UCSD-AML1 (cell line): ENCODE measurements at regions not wholly inside any gene's neighbourhood (a gene's known extent, or its start where the extent isn't known, plus 50 kb on each side); places are given as distances from the start of the nearest gene placed in this dataset.

Experiments used
- DNase-seq: peaks from one replicate; lab custom pipeline; 2025; ENCODE audit not compliant: unreplicated experiment; lab: John Stamatoyannopoulos, UW

GRCh38 chr10:1981976-1982375, 244.7 kb upstream of the ADARB2 start:
- DNase-seq = no peak

- DNase-seq = no peak
Measured at GRCh38 chr10:1980459-1980858, 243.1 kb upstream of the ADARB2 start.

DNA sequence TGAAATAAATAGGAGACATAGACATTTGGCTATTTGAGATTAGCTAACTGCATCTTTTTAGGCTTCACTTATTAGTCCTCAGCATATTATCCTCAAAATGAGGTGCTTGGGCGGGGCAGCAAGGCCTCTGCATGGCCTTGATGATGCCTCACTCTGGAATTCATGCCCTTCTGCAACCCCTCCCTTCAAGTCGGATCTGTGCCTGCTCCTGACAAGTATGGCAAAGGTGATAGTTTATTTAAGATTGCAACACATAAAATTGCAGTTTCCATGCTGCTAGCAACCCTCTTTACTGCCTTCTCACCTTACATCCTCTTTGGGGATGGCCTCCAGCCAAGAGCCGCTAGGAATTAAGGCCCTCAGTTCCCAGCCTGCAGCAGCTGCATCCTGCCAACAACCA, 241.3 kb upstream of the ADARB2 start:
- DNase-seq = no peak

DNA sequence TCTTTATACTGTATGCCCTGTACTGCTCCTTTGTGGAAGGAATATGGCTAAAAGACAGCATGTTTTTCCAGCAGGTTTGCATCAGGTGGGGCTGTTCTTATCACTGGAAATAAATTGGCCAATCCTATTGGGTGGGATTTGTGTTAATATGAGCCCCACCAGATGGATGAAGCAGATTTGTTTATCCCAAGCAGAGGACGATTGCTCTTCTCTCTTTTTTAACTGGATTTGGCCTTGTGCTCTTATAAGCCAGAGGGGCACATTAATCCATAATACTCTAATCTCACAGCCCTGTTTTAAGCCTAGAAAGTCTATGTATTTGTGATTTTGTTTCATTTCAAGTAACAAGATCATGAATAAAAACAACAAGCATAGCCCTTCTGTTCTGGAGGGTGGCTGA, 240.1 kb upstream of the ADARB2 start:
- DNase-seq = no peak

- no peak for DNase-seq
Measured at GRCh38 chr10:1972406-1972805, 235.1 kb upstream of the ADARB2 start.

DNA sequence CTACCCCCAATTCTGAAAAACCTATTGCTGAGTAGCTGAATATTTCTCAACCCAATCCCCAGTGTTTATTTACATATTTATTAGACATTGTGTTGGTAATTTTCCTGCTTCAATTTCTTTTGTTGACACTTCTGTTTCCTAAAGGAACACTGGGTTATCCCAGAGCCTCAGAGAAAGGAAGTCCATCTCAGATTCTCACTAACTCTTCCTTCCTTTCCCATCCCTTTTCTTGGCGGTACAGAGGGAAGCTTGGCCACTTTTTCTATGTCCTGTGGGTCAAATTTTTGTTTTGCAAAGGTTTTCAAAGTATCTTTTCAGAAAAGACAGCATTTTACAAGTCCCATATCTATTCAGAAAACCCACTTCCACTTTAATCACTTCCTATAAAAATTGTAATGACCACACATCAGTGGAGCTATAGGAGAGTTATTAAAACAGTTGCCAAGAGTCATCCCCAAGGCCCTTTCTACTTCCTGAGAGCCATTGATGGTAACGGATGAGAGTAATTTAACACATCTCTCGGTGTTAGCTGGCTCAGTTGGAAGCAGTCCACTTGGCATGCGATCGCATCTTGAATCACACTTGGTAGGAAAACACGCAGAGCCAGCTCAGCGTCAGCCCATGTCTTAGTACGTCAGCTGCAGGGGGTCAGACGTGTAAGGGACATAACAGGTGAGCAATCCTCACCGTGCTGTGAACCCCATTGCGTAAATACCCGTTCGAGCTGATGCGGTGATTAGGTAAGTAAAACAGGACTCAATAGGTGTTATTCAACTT, 231.1 kb upstream of the ADARB2 start:
- no peak for DNase-seq

DNA sequence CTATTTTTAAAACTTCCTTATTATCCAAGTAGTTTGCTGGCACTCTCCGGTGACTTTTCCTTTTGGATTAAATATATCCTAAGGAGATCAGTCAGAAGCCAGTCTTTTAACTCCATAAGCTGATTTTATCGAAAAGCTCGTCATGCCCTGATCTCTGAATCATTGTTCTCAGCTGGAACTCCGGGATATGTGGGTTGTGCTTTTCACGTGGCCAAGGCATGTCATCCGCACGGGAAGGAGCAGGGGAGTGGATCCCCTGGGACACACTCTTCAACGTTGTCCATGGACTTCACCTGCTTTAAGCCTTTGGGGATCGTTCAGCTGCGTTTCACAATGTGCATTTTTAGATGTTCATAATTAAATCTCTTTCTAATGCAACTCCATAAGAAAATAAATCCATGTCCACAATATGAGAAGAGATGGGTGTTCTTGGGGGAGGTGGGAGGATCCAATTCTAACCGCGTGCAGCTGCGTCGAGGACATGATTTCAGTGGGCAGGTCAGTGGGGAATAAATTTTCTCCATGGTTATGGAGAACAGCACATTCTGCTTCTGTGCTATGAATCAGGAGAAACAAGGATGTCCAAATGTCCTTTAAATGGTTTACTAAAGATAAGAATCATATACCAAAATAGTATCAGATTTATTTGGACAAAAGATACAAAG, 229.5 kb upstream of the ADARB2 start:
- no peak for DNase-seq

DNA sequence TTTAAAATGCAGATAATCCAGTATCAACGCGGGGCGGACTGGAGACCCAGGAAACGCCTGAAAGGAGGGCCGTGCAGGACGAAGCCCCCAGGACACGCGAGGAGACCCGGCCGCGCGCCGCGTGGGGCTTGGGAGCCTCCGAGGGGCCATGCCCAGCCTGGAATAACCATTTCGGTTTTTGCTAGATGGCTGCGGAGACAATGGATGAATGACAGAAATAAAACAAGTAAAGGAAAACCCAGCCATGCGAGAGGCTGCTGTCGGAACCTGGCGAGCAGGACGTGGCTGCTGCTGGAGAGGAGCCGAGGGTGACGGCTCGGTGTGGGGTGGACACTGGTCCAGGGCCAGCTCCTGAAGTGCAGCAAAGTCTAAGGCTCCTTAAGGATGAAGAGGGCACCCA, 227.2 kb upstream of the ADARB2 start:
- no peak for DNase-seq

DNA sequence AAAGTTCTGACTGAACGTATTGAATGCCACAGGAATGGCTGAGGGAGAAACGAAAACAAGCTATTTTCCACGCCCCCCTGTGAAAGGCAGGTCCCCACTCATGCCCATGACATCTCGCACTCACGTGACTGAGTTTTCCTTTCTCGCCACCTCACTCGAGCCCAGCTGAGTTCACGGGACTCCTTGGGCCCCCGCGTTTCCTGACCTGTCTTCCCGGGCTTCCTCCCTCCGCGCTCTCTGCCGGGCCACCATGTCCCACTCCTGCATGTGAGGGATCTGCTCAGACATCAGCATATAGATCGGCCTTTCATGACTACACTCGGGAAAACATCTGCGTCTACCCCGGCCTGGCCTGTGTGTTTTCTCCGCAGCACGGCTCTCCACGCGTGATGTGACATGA, 226.0 kb upstream of the ADARB2 start:
- DNase-seq = no peak

GRCh38 chr10:1961989-1962388, 224.7 kb upstream of the ADARB2 start:
- no peak for DNase-seq

DNA sequence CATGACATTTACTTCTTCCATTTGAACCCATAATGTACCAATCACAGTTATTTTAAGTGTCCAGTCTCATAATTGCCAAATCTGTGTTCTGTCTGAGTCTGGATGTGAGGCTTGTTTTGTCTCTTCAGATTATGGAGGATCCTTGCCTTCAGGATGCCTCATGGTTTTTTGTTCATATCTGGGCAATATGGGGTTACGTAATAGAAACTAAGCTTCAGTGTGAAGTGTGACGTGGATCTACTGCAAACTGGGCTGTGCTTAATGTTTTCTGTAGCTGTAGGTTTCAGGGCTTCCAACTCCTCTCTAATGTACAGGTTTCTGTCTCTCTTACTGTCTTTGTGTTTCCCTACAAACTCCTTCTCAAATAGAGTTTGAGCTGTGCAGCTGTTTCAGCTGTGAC, 223.7 kb upstream of the ADARB2 start:
- DNase-seq = no peak

- DNase-seq = no peak
Measured at GRCh38 chr10:1957057-1957456, 219.7 kb upstream of the ADARB2 start.

DNA sequence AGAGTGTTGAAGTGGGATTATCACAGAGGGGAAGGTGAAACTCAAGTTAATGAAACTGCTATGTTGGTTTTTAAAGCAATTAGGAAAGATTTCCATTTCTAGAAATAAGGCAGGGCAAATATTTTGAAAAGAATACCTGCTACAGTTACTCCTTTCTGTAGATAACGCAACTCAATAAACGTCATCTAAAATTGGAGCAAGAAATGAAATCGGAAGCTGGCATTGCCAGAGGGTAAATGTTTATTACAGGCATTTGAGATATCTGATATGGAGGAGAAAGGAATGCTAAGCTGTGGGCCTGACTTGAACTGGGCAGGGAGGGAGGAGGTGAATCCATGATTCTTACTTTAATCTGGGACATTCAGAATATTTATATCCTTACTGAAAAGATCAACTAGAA, 217.0 kb upstream of the ADARB2 start:
- no peak for DNase-seq

DNA sequence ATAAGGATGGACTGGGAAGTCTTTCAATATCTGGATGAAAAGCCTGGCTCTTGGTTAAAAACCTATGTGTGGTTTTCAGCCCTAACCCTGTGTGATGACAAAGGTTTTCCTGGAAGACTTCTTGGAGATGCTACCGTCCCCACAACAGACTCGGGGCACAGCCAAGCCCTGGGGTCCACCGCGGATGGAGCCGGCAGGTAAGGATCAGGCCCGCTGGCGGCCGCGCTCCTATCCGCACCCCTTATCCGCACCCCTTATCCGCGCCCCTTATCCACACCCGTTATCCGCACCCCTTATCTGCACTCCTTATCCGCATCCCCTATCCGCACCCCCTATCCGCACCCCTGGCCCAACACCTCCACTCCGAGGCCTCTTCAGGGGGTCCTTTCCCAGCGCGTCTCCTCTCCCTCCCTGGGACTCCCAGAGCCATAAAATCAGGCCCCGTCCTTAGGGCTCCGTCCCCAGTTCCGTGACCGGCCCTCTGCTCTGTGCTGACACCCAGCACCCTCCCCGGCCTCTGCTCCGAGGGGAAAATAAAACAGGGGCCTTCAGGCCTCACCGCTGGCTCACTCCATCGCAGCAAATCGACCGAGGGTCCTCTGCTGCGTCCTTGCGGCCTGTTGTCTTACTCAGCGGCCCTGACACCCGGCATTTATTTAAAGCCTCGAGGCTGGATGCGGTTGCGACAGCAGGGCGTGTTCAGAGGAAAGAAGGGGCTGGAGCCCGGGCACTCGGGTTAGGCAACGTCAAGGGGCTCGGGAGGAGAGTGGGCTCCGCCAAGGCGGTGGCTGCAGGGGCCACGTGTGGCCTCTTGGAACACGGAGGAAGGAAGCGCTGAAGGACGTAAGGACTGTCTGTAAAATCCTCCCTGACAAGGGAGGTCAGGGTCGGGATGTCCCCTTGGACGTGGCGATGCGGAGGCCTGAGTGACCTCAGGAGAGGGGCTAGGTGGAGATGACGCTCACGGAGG, 215.1 kb upstream of the ADARB2 start:
- no peak for DNase-seq

- DNase-seq = no peak
Measured at GRCh38 chr10:1950803-1951495, 213.6 kb upstream of the ADARB2 start.

- no peak for DNase-seq
Measured at GRCh38 chr10:1947464-1948003, 210.2 kb upstream of the ADARB2 start.

DNA sequence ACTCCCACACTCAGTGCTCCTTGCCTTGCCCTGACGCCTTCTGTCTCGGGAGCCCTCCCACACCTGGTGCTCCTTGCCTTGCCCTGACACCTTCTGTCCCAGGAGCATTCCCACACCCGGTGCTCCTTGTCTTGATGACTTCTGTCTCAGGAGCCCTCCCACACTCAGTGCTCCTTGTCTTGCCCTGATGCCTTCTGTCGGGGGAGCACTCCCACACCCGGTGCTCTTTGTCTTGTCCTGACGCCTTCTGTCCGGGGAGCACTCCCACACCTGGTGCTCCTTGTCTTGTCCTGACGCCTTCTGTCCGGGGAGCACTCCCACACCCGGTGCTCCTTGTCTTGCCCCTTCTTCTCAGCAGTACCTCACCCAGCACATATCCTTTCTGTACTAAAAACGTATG, 207.2 kb upstream of the ADARB2 start:
- DNase-seq = no peak

- no peak for DNase-seq
Measured at GRCh38 chr10:1942478-1942877, 205.2 kb upstream of the ADARB2 start.

DNA sequence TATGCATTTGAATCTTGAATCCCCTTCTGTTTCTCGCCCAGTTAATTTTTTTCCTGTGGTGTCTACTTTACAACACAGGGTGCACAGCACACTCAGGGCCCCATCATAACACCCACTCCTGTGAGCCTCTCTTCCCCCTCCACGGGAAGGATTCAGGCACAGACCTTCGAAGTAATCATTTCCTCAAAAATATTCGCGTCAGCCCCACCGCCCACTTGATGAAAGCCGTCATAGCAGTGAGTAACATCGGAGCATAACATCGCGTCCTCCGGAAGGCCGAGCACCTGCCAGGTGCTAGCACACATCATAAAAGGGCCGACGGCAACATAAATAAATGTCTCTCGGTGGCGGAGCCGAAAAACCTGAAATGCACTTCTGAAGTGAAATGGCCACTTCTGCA, 201.7 kb upstream of the ADARB2 start:
- DNase-seq = no peak

DNA sequence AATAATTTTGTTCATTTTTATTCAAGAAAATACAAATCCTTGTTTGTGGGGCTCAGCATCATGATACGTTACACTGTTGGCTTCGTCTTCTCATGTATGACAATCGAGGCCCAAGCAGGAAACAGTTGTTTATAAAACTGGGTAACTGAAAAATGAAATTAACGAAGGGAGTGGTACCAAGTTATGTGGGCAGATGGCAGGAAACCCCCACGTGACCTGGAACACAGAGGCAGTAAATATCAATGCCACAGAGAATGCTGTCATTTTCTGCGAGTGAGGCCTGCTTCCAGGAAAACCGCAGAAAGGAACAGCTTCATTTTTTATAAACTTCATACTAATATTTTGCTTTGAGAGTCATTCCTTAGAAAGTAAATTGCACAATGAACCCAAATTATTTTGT, 201.0 kb upstream of the ADARB2 start:
- peak; percentile 56 for DNase-seq

DNA sequence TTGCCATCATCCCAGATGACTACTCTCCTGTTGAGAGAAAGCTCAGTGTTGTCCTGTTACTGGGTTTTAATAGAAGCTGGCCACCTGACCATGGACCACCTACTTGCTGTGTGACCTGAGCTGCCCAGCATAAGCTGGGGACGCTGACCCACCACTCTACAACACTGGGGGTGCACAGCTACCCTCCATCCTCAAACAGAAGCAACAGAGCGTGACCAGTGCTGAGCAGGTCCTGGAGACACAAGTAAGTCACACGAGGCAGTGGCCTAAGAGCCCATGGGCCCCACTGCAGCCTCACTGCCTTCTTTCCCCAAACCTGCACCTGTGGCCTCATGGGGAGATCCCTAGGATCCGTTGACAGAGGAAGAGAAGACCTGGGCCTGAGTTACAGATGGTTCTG, 198.6 kb upstream of the ADARB2 start:
- no peak for DNase-seq
